GM18951 (cell line): ENCODE measurements at regions not wholly inside any gene's neighbourhood (a gene's known extent, or its start where the extent isn't known, plus 50 kb on each side); places are given as distances from the start of the nearest gene placed in this dataset.

Experiments
- POLR2A ChIP-seq: IDR thresholded peaks from 4 replicates; pipeline ENCODE4 v1.6.1; 2011; ENCODE audit warnings: mild to moderate bottlenecking; ENCODE audit not compliant: insufficient read length, insufficient read depth; ENCODE audit errors: extremely low read depth
- in situ Hi-C: fragments of 300-500 bp; cut with MboI; formaldehyde crosslinking; loops from one replicate; pipeline ENCODE4 v1.12.0; 2022; ENCODE audit warnings: low sequenced_read_pairs, mixed read lengths, inconsistent platforms; ENCODE audit not compliant: unreplicated experiment

DNA sequence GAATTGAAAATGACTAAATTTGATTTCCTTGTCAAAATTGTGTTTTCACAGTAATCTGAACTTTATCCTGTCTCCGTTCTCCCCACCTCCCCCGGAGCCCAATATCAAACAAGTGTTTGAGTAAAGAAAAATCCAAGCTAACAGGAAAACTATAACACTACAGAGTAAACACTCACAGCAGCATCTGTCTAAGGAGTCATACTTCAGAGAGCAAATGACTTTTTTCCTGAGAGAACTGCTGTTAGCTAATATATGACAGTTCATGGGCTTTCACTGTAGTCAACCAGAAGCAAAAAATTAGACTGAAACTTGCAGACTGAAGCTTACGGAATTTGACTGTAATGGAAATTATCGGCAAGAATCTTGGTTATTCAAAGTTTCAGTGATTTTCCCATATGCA is 321.7 kb downstream of the ANKRD50 start:
- in situ Hi-C loops, result no loop called here
- no peak for TF ChIP-seq POLR2A

DNA sequence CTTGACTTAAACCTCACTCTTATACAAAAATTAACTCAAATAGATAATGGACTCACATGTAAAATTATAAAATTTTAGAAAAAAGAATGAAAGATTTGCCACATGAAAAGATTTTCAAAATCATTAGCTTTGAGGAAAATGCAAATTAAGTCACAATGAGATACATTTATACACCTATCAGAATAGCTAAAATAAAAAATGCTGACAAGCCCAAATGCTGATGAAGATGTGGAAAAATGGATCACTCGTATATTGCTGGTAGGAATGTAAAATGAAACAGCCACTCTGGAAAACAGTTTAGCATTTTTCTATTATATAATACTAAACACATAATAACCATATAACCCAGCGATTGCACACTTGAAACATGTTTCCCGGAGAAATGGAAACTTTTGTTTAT is 316.2 kb downstream of the ANKRD50 start:
- no peak for TF ChIP-seq POLR2A
- in situ Hi-C loops, result no loop called here

DNA sequence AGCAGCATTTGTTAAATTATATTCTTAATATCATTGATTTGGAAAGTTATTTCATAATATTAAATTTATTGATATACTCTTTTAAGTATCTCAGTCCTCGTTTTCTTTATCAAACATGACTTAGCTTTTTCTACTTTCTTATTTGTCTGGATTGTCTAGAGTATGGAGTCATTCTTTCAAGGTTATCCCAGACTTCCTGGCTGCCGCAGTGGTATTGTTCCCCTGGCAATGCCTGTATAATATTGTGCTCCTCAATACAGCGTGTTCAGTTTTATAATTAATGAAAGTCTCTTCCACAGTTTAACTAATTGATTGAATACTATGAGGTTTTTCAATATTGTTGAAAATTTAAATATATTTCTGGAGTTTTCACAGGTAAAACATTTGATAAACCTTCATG is 310.9 kb downstream of the ANKRD50 start:
- TF ChIP-seq POLR2A, result no peak
- in situ Hi-C loops, result no loop called here

DNA sequence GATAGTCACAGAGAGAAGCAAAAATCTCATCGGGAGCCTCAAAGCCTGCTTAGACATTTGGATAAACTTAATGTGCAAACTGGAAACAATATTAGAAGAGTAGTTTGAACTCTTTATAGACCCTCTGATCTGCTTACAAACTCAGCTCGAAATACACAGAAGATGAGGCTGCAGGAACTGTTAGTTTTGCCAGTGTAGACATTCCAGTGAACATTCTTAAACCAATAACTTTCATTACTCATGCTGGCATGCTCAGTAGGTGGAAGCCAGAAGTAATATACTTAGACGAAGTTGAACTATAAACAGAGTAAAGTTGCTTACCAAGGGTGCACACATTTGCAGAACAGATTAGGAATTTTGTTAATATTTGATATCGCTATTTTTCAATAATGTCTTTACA is 303.5 kb downstream of the ANKRD50 start:
- TF ChIP-seq POLR2A, result no peak
- in situ Hi-C loops, result no loop called here

- in situ Hi-C loops, result no loop called here
- no peak for TF ChIP-seq POLR2A
Measured at GRCh38 chr4:124414276-124415040, 298.1 kb downstream of the ANKRD50 start.

DNA sequence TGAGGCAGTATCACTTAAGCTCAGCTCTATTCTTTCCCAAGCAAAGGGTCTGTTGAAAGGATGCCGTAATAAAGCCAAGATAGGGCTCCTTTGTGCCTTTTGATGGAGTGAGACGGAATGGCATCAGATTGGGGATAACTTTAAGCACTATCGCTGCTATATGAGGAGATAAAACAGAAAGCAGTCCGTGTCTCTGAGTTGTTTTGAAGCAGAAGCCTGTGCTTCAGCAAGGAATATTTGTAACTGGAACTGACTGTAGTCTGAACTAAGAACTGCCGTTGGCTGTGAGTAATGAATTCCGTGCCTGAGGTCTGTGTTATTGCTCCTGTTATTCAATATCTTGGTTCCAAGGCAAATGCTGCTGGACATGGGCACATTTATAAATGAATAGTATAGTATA is 297.4 kb downstream of the ANKRD50 start:
- in situ Hi-C loops, result no loop called here
- no peak for TF ChIP-seq POLR2A

- no peak for TF ChIP-seq POLR2A
- in situ Hi-C loops, result no loop called here
Measured at GRCh38 chr4:124417371-124417770, 295.2 kb downstream of the ANKRD50 start.

DNA sequence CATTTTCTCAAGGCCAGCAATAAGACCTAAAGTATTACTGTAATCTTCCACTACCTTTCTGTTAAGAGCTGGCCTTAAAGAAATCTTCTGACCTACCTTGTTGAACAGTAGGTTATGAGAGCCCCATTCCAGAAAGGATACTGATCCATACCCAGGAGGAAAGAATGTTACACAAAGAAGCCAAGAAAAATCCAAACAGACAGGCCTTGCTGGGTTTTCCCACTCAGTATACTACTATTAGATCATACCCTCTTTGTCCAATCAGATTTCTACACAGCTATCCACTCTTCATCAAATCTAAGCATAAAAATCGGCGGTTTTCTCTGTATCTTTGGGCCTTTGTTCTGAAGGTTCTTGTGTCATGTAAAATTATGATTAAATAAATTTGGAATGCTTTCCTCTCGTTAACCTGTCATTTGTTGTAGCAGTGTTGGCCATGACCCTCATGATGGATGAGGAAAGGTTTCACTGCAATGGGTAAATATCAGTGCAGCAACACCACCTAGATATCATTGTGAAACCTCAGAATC is 292.3 kb downstream of the ANKRD50 start:
- in situ Hi-C loops, result no loop called here

DNA sequence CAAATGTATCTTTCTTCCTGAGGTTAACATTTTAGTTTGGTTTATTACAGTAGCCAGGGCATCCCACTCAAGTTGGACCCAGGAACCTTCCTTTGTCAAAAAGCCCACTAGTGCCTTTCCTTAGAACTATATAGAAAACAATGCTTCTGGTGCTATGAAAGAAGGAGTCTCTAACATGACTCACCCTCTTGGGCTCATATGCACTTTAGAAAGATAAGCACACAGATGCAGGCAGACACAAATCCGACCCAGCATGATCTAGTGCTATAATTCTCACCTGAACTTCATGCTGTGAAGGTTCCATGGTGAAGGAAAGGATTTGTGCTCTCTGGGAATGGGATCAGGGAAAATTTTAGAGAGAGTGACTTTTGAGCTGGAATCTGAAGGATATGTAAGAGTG is 289.4 kb downstream of the ANKRD50 start:
- in situ Hi-C loops, result no loop called here
- TF ChIP-seq POLR2A, result no peak

More for the DNA sequence above, 292.3 kb downstream of the ANKRD50 start:
- TF ChIP-seq POLR2A, result no peak

GRCh38 chr4:124426279-124426678 is 286.3 kb downstream of the ANKRD50 start:
- in situ Hi-C loops, result no loop called here
- TF ChIP-seq POLR2A, result no peak

DNA sequence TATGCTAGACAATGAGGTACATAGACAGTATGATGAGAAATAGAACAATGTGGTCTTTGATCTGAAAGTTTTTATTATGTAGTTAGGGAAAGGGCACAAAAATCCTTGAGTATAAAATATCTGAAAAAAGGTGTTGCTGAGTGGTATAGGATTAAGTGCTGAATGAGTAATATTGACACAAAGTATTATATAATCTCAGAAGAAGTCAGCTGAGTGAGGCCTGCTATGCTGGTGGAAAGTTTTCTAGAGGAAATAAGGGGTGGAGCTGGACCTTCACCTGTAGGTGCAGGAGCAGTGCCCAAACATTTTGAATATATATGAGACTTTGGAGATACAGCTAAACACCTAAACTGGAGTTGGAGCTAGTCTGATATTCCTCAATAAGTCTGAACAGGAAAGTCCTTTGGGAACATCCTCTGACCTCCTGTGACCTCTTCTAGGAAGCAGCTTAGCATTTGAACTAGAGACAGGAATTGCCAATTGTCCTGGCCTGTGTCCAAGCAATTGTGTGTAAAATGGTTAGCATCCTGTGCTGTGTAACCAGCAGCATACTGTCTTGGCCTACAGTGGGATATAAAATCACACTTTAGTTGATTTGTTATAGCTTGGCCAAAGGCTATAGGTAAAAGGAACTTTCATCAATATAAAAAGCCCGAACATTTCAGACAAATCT is 285.3 kb downstream of the ANKRD50 start:
- in situ Hi-C loops, result no loop called here
- TF ChIP-seq POLR2A, result no peak

DNA sequence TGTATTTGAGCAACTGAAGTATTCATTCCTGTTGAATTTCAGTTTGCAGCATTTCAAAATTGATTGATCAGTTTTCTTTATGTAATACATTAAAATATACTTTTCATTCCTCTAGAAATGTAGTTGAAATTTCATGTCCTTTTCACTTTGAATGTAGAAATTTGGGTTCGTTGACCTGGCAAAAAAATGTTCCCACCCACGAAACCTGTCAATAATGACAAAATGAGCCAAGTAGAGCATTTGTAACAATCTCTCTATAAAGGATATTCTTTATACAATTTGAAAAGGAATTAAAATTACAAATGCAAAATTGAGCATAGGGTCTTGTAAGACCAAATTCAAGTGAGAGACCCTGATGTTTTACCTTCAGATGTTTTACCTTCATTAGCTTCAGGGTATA is 283.9 kb downstream of the ANKRD50 start:
- in situ Hi-C loops, result no loop called here
- no peak for TF ChIP-seq POLR2A

GRCh38 chr4:124429746-124430250 is 282.7 kb downstream of the ANKRD50 start:
- in situ Hi-C loops, result no loop called here
- TF ChIP-seq POLR2A, result no peak
